Heart left ventricle (tissue), 16 donors: ENCODE measurements at regions not wholly inside any gene's neighbourhood (a gene's known extent, or its start where the extent isn't known, plus 50 kb on each side); places are given as distances from the start of the nearest gene placed in this dataset.

Experiments
- ATAC-seq, 4 donors: fragments of 200-7000 bp; cut with Tn5 transposase; one replicate each; pipeline ENCODE4 v1.9.1; 2020 to 2022; ENCODE audit warnings: moderate library complexity in 4 of 4, mild to moderate bottlenecking in 3 of 4, moderate number of reproducible peaks in 1 of 4
- DNase-seq, 5 donors: peaks; one replicate each; pipeline ENCODE4 v3.0.0-alpha.2; 2020
- H3K27ac ChIP-seq, 12 donors: fragments of 200-600 bp; sonication (generic) in 4 of 12; one replicate each; pipeline versions ENCODE4 v1.5.0 to v1.8.0; 2016 to 2022; ENCODE audit warnings: mild to moderate bottlenecking in 2 of 12
- H3K27me3 ChIP-seq, 9 donors: fragments of 200-600 bp; sonication (generic) in 2 of 9; one replicate each; pipeline versions ENCODE4 v1.5.1 to v1.8.0; 2016 to 2022; ENCODE audit warnings: mild to moderate bottlenecking in 3 of 9
- H3K36me3 ChIP-seq, 9 donors: fragments of 200-600 bp; sonication (generic) in 2 of 9; one replicate each; pipeline versions ENCODE4 v1.5.0 to v1.8.0; 2018 to 2022; ENCODE audit warnings: mild to moderate bottlenecking in 2 of 9
- H3K4me1 ChIP-seq, 12 donors: fragments of 200-600 bp; sonication (generic) in 4 of 12; one replicate each; pipeline versions ENCODE4 v1.5.0 to v1.8.0; 2016 to 2022; ENCODE audit warnings: mild to moderate bottlenecking in 3 of 12
- H3K4me3 ChIP-seq, 12 donors: fragments of 200-600 bp; sonication (generic) in 4 of 12; one replicate each; pipeline versions ENCODE4 v1.5.0 to v1.8.0; 2017 to 2022; ENCODE audit warnings: mild to moderate bottlenecking in 9 of 12, moderate library complexity in 4 of 12
- H3K9me3 ChIP-seq, 12 donors: fragments of 200-600 bp; sonication (generic) in 4 of 12; one replicate each; pipeline versions ENCODE4 v1.5.0 to v1.8.0; 2016 to 2022; ENCODE audit warnings: mild to moderate bottlenecking in 1 of 12
- POLR2A ChIP-seq, 2 donors: fragments of 450-650 bp; IDR thresholded peaks; one replicate each; pipeline ENCODE4 v1.6.1; 2017; ENCODE audit warnings: antibody characterized with exemption in 2 of 2, mild to moderate bottlenecking in 2 of 2, moderate library complexity in 2 of 2
- WGBS, 4 donors: extraction: QIAGEN DNeasy Blood & Tissue Kit in 2 of 4; methylation state at CpG; one replicate each; pipeline versions ENCODE4 v1.1.5 to v1.1.7; 2013 to 2018; 5-methylcytosine and 5-hydroxymethylcytosine counted together
- intact Hi-C, 10 donors: fragments of 100-400 bp; cut with DNase I; formaldehyde crosslinking; loops; one replicate each; pipeline versions ENCODE4 v1.11.1 to v1.14.2; 2022
- TF ChIP-seq, protein P1 (sequence below), 12 donors: fragments of 200-600 bp; sonication (generic) in 4 of 12; IDR thresholded peaks; one replicate each; pipeline versions ENCODE4 v1.5.0 to v1.8.0; 2018 to 2022; ENCODE audit warnings: antibody characterized with exemption in 12 of 12, mild to moderate bottlenecking in 5 of 12
- donor health status: ischemic (EF 13 %, LVEDD 7.1; RV severe dilation, severe dysfunction).
- donor health status: healthy with polysubstance abuse.
- donor health status: DM: no; HTN: yes; CAD: no.
- donor health status: DM: no; HTN: no; CAD: no.
- donor health status: ischemic (EF 25% LVEDD 6.9; RV normal size, moderate dysfunction).
- donor health status: ischemic (EF 25% LVEDD 5.7; RV mildly dilated, moderate dysfunction).
- donor health status: healthy.
- donor health status: DM: yes; HTN: yes; CAD: no.
- donor health status: ischemic (EF 35%, LVEDD 5.7; RV mildly dilated, moderate dysfunction).
- donor health status: nonischemic (EF 11% LVEDD 7.7; RV severe dilation, severe dysfunction).
- donor health status: DM: yes; HTN: yes; CAD: no.
- donor health status: PGD.
- donor health status: ischemic (EF 29% LVEDD 5.4; RV normal size, mild dysfunction).
- donor health status: nonischemic (EF 23%, LVEDD 6.1; RV moderate dilation, normal function).

GRCh38 chr6:87815449-87815848 lies 113.4 kb upstream of the AKIRIN2 start:
- intact Hi-C loops: no loop called here
- H3K4me1 ChIP-seq: peaks cover 0 to 3% (median 0%) of the 10 kb centered on the region in 12 donors
- H3K27ac ChIP-seq: no peak overlapping the region
- ATAC-seq (no peak), DNase-seq (no peak)
- H3K27me3 ChIP-seq: peaks cover 0 to 2% (median 0%) of the 10 kb centered on the region in 9 donors
- no peak overlapping the region for H3K4me3 ChIP-seq
- H3K36me3 ChIP-seq: no peaks in the 10 kb centered on the region
- TF ChIP-seq POLR2A (IDR thresholded peaks at IDR 0.05): no peak
- TF ChIP-seq, protein P1, sequence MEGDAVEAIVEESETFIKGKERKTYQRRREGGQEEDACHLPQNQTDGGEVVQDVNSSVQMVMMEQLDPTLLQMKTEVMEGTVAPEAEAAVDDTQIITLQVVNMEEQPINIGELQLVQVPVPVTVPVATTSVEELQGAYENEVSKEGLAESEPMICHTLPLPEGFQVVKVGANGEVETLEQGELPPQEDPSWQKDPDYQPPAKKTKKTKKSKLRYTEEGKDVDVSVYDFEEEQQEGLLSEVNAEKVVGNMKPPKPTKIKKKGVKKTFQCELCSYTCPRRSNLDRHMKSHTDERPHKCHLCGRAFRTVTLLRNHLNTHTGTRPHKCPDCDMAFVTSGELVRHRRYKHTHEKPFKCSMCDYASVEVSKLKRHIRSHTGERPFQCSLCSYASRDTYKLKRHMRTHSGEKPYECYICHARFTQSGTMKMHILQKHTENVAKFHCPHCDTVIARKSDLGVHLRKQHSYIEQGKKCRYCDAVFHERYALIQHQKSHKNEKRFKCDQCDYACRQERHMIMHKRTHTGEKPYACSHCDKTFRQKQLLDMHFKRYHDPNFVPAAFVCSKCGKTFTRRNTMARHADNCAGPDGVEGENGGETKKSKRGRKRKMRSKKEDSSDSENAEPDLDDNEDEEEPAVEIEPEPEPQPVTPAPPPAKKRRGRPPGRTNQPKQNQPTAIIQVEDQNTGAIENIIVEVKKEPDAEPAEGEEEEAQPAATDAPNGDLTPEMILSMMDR (IDR thresholded peaks at IDR 0.05): no peak
- H3K9me3 ChIP-seq: no peaks in the 10 kb centered on the region
- WGBS, 4 donors: 65 to 93% (median 78%) methylated on average over 1 of the region's 1 CpG

DNA sequence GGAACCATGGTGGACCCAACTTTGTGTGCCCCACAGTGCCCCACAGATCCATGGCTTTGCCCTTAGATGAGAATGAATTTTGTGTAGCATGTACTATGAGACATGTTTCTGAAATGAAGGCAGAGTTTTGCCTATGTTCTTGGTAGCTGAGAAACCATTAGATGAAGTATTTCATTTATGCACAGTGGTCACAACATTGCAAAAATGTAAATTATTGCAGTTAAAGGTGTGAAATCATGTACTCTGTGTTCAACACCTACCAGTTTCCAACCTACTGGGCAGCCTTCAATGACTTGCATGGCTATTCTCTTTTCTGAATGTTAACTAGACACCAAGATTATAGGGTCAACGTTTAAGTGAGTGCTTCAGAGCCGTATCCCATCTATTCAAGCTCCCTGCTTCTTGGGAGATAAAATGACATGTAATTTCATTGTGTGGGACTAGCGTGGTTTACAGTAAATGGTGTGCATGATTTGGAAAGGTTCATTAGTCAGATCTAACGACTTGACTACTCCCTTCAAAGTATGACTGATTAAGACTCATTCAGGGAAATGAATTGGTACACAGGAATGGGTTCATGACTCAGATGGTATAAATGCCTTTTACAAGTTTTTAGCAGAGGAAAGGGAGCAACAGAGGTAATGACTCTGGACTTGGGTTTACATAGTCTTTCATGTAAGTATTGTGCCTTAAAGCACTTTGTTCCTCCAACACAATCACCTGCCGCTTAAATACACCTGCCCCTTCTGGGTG lies 106.1 kb upstream of the AKIRIN2 start:
- H3K27me3 ChIP-seq: peaks cover 0 to 2% (median 0%) of the 10 kb centered on the region in 9 donors
- intact Hi-C loops: no loop called here
- TF ChIP-seq POLR2A (IDR thresholded peaks at IDR 0.05): no peak
- TF ChIP-seq, protein P1 (IDR thresholded peaks at IDR 0.05): no peak
- H3K36me3 ChIP-seq: no peaks in the 10 kb centered on the region
- no peak overlapping the region for H3K4me3 ChIP-seq
- H3K4me1 ChIP-seq: peaks cover 0 to 7% (median 0%) of the 10 kb centered on the region in 12 donors
- DNase-seq (no peak), ATAC-seq (no peak)
- WGBS, 4 donors: 75 to 80% (median 78%) methylated on average over 5 of the region's 5 CpGs
- no peak overlapping the region for H3K27ac ChIP-seq
- no peaks in the 10 kb centered on the region for H3K9me3 ChIP-seq

DNA sequence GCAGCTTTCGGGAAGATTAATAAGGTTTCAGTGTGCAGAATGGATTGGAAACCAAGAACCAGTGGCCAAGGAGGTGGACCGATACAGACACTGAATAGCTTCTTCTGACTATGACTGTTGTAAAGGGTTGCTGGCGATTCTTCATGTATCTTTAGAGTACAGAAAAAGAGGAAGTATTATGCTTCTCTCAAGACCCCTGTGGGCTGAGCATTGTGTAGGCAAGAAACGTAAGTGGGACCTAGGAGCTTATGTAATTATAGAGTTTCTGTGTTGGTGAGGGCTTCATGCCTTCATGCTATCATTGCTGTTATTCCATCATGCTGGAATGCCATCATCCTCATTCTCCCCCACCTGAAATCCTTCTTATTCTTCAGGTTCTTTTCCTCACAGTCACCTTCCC lies 105.4 kb upstream of the AKIRIN2 start:
- Histone ChIP-seq H3K4me1 (peaks cover 0 to 7% (median 0%) of the 10 kb centered on the region in 12 donors), H3K4me3 (no peak overlapping the region), H3K9me3 (no peaks in the 10 kb centered on the region), H3K36me3 (no peaks in the 10 kb centered on the region), H3K27me3 (peaks cover 0 to 2% (median 0%) of the 10 kb centered on the region in 9 donors), H3K27ac (no peak overlapping the region)
- ATAC-seq (no peak), DNase-seq (no peak)
- 83 to 88% (median 87%) methylated on average over 4 of the region's 4 CpGs for WGBS, 4 donors
- intact Hi-C loops: no loop called here
- TF ChIP-seq, protein P1 (IDR thresholded peaks at IDR 0.05): no peak
- no peak for TF ChIP-seq POLR2A (IDR thresholded peaks at IDR 0.05)

DNA sequence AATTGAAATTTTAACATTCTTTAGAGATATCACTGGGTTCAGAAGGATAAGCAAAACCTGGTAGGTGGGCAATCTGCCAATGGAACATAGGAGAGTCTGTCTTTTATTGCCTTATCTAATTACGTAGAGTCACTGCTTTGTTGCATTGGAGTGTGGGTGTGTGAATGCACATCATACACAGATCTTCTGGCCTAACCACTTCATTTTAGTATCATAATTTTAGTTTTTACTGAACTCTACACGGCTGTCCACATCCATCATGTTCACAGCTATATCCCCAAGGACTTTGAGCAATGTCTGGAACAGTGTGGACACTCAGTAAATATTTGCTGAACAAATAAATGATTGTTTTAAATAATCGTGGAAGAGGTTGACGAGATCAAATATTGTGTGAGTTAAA lies 104.6 kb upstream of the AKIRIN2 start:
- TF ChIP-seq, protein P1 (IDR thresholded peaks at IDR 0.05): no peak
- no peak for TF ChIP-seq POLR2A (IDR thresholded peaks at IDR 0.05)
- ATAC-seq (peak in 3 of 4 donors; percentile 42 to 76 (median 55)), DNase-seq (no peak)
- intact Hi-C loops: no loop called here
- Histone ChIP-seq H3K27ac (peak overlapping the region in 1 of 12 donors; percentile 10), H3K36me3 (no peaks in the 10 kb centered on the region), H3K27me3 (peaks cover 0 to 2% (median 0%) of the 10 kb centered on the region in 9 donors), H3K4me3 (no peak overlapping the region), H3K9me3 (no peaks in the 10 kb centered on the region), H3K4me1 (peaks cover 0 to 7% (median 0%) of the 10 kb centered on the region in 12 donors)
- WGBS, 4 donors: 45 to 56% (median 53%) methylated on average over 4 of the region's 4 CpGs
